A673 (cell line): ENCODE measurements at regions not wholly inside any gene's neighbourhood (a gene's known extent, or its start where the extent isn't known, plus 50 kb on each side); places are given as distances from the start of the nearest gene placed in this dataset.
"Not testable (repeated sequence)": the region's sequence is repeated elsewhere in the genome, so short reads cannot be mapped to it uniquely, and the experiment has no call there.

Experiments used
- BruUV-seq: library from RNA; stranded (reverse); fragments of 400-500 nt; replicated peaks from 2 replicates; lab custom pipeline; 2021; lab: Mats Ljungman, UMichigan
- CTCF ChIA-PET: fragments of 300-600 bp; sonication (Branson Sonifier 250); formaldehyde crosslinking; loops from one replicate; lab custom pipeline; 2022; ENCODE audit warnings: antibody characterized with exemption; lab: Charles Lee
- POLR2A ChIA-PET: fragments of 300-600 bp; sonication (Branson Sonifier 250); formaldehyde crosslinking; loops from one replicate; lab custom pipeline; 2022; ENCODE audit warnings: antibody characterized with exemption; ENCODE audit not compliant: low non-redundant PET; lab: Charles Lee
- DNase-seq: peaks from one replicate; pipeline ENCODE4 v3.0.0-alpha.2; 2015; ENCODE audit warnings: low spot score
- H3K27ac ChIP-seq: fragments of 200-600 bp; sonication (generic); 2 replicates; pipeline ENCODE4 v1.5.1; 2016; ENCODE audit warnings: mixed run types, low read depth, mild to moderate bottlenecking, mixed read lengths, antibody characterized with exemption, low read length; ENCODE audit not compliant: poor library complexity, severe bottlenecking
- H3K27me3 ChIP-seq: fragments of 200-600 bp; sonication (generic); replicated peaks from 2 replicates; pipeline ENCODE4 v1.6.1; 2017; ENCODE audit warnings: mixed run types, low read depth, mild to moderate bottlenecking, mixed read lengths, antibody characterized with exemption, low read length; ENCODE audit not compliant: insufficient read depth, poor library complexity
- H3K36me3 ChIP-seq: fragments of 200-600 bp; sonication (generic); 2 replicates; pipeline ENCODE4 v1.6.1; 2016; ENCODE audit warnings: mixed run types, mild to moderate bottlenecking, mixed read lengths, antibody characterized with exemption, low read length; ENCODE audit not compliant: insufficient read depth, poor library complexity, severe bottlenecking
- H3K4me1 ChIP-seq: fragments of 200-600 bp; sonication (generic); 2 replicates; pipeline ENCODE4 v1.6.1; 2017; ENCODE audit warnings: mixed run types, mild to moderate bottlenecking, mixed read lengths, antibody characterized with exemption, low read length; ENCODE audit not compliant: insufficient read depth, poor library complexity, severe bottlenecking
- H3K4me3 ChIP-seq: fragments of 200-600 bp; sonication (generic); 2 replicates; pipeline ENCODE4 v1.5.1; 2016; ENCODE audit warnings: low read depth, mixed run types, mild to moderate bottlenecking, mixed read lengths, low read length; ENCODE audit not compliant: poor library complexity, severe bottlenecking
- H3K9me3 ChIP-seq: fragments of 200-600 bp; sonication (generic); 2 replicates; pipeline ENCODE4 v1.6.1; 2016; ENCODE audit warnings: mixed run types, low read depth, mild to moderate bottlenecking, mixed read lengths, antibody characterized with exemption, low read length; ENCODE audit not compliant: poor library complexity, severe bottlenecking
- CTCF ChIP-seq: fragments of 300-800, 200-600 bp; sonication (generic); conservative IDR thresholded peaks from 2 replicates; pipeline ENCODE4 v1.5.1; 2017; ENCODE audit warnings: low read depth, mild to moderate bottlenecking, antibody characterized with exemption, low read length, moderate library complexity, mixed read lengths
- EZH2 ChIP-seq: fragments of 200-600 bp; sonication (generic); IDR thresholded peaks from 2 replicates; pipeline ENCODE4 v1.6.1; 2017; ENCODE audit warnings: borderline replicate concordance, low read depth, mild to moderate bottlenecking, mixed read lengths, antibody characterized with exemption, low read length; ENCODE audit not compliant: poor library complexity, severe bottlenecking
- intact Hi-C: fragments of 100-400 bp; cut with micrococcal nuclease; formaldehyde crosslinking; loops from one replicate; pipeline ENCODE4 v1.10.0; 2022; ENCODE audit not compliant: unreplicated experiment

- TF ChIP-seq EZH2 = no peak
- TF ChIP-seq CTCF = no peak
- intact Hi-C loops = no loop called here
These were observed 310.5 kb downstream of the DMAC1 start for GRCh38 chr9:7489036-7489435.

GRCh38 chr9:7484014-7484413 is 315.6 kb downstream of the DMAC1 start:
- CTCF ChIA-PET, DNase-seq, H3K27me3 ChIP-seq, H3K36me3 ChIP-seq, H3K27ac ChIP-seq, intact Hi-C loops, BruUV-seq, H3K4me3 ChIP-seq, H3K9me3 ChIP-seq, POLR2A ChIA-PET, H3K4me1 ChIP-seq: not testable (repeated sequence)

More at GRCh38 chr9:7489036-7489435, 310.5 kb downstream of the DMAC1 start:
- BruUV-seq = no TSS peak
- ChIA-PET POLR2A (no interaction called here), CTCF (no interaction called here)
- H3K27me3 ChIP-seq = no peaks in the 10 kb centered on the region
- no peak overlapping the region for H3K27ac ChIP-seq
- H3K36me3 ChIP-seq = no peaks in the 10 kb centered on the region
- H3K4me1 ChIP-seq = no peaks in the 10 kb centered on the region
- no peaks in the 10 kb centered on the region for H3K9me3 ChIP-seq
- H3K4me3 ChIP-seq = no peak overlapping the region
- DNase-seq = no peak

GRCh38 chr9:7481570-7481969 is 318.0 kb downstream of the DMAC1 start:
- no peaks in the 10 kb centered on the region for H3K27me3 ChIP-seq
- BruUV-seq = no TSS peak
- POLR2A ChIA-PET = no interaction called here
- H3K4me3 ChIP-seq = no peak overlapping the region
- H3K27ac ChIP-seq = no peak overlapping the region
- intact Hi-C loops = no loop called here
- TF ChIP-seq CTCF (no peak), EZH2 (no peak)
- H3K4me1 ChIP-seq = no peaks in the 10 kb centered on the region
- DNase-seq = no peak
- H3K9me3 ChIP-seq = no peaks in the 10 kb centered on the region
- H3K36me3 ChIP-seq = no peaks in the 10 kb centered on the region
- CTCF ChIA-PET = no interaction called here

- CTCF ChIA-PET = no interaction called here
- intact Hi-C loops = no loop called here
- no peaks in the 10 kb centered on the region for H3K36me3 ChIP-seq
- BruUV-seq = no TSS peak
- DNase-seq = peak; percentile 10
- H3K4me3 ChIP-seq = no peak overlapping the region
- TF ChIP-seq CTCF (peak; percentile 41), EZH2 (no peak)
- POLR2A ChIA-PET = no interaction called here
- H3K4me1 ChIP-seq = no peaks in the 10 kb centered on the region
- no peaks in the 10 kb centered on the region for H3K27me3 ChIP-seq
- no peak overlapping the region for H3K27ac ChIP-seq
- H3K9me3 ChIP-seq = no peaks in the 10 kb centered on the region
These were observed 320.3 kb downstream of the DMAC1 start for GRCh38 chr9:7479300-7479699.
